ENCODE measurements at regions not wholly inside any gene's neighbourhood (a gene's known extent, or its start where the extent isn't known, plus 50 kb on each side); places are given as distances from the start of the nearest gene placed in this dataset.

DNA sequence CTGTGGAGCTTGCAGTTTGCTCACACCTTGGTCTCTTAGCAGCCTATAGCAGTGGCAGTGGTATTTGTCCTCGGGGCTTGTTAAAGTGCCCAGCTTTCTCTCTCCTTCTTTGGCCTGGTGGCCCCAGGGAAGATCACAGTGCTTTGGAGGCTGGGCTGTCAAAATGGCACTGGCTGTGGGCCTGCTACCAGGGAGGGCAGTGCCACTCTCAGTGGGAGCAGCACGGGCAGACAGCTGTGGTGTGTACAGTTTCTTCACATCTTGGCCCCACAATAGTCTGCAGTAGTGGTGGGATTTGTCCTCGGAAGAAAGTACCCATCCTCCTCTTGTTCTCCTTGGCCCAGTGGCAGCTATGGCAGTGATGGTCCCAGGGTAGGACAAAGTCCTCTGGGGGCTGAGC lies 164.4 kb upstream of the GORAB start (continued):
- TF ChIP-seq CTCF (IDR thresholded peaks at IDR 0.05; ENCODE audit: control extremely low read depth in 1 of 3, insufficient read depth in 1 of 3, low read depth in 1 of 3, low read length in 3 of 3) (no peak), SIX5 (IDR thresholded peaks at IDR 0.05; ENCODE audit: low read depth, low read length) (no peak)

Measured in H1 (cell line).